GM12878 (cell line): ENCODE measurements at regions not wholly inside any gene's neighbourhood (a gene's known extent, or its start where the extent isn't known, plus 50 kb on each side); places are given as distances from the start of the nearest gene placed in this dataset.

Experiments used
- ATAC-seq: fragments of 200-7000 bp; cut with Tn5 transposase; 3 replicates; pipeline ENCODE4 v1.9.1; 2020; ENCODE audit warnings: mild to moderate bottlenecking, moderate library complexity
- BruUV-seq: library from RNA; stranded (reverse); fragments of 400-500 nt; replicated peaks from 2 replicates; lab custom pipeline; 2021; lab: Mats Ljungman, UMichigan
- CTCF ChIA-PET: fragments of 300-600 bp; sonication (Branson Sonifier 250); formaldehyde crosslinking; extraction: SDS; loops from one replicate; lab custom pipeline; 2021; ENCODE audit warnings: inconsistent platforms; lab: Yijun Ruan, JAX
- POLR2A ChIA-PET: fragments of 350-600 bp; formaldehyde crosslinking; extraction: SDS; loops from one replicate; lab custom pipeline; 2021; ENCODE audit warnings: inconsistent platforms; lab: Charles Lee
- RAD21 ChIA-PET: fragments of 300-600 bp; sonication (Branson Sonifier 250); formaldehyde crosslinking; loops from one replicate; lab custom pipeline; 2023; ENCODE audit warnings: antibody characterized with exemption; ENCODE audit not compliant: unreplicated experiment; lab: Charles Lee
- SMC1A ChIA-PET: fragments of 300-600 bp; sonication (Branson Sonifier 250); formaldehyde crosslinking; loops from one replicate; lab custom pipeline; 2023; ENCODE audit not compliant: unreplicated experiment, uncharacterized antibody; lab: Charles Lee
- DNase-seq: peaks from one replicate; pipeline ENCODE4 v3.0.0-alpha.2; 2011; ENCODE audit warnings: low read depth, low spot score
- FAIRE-seq: peaks from 3 replicates; lab custom pipeline; 2011; peaks lifted over from hg19 to GRCh38; lab: Jason Lieb, UNC
- H2AFZ ChIP-seq: 2 replicates; pipeline ENCODE4 v1.6.0; 2011; ENCODE audit warnings: low read depth, low read length, control low read depth; ENCODE audit not compliant: control insufficient read depth
- H3K27ac ChIP-seq: 2 replicates; pipeline ENCODE4 v1.5.1; 2011; ENCODE audit warnings: control low read depth; ENCODE audit not compliant: control insufficient read depth, insufficient read depth
- H3K27me3 ChIP-seq, 2 experiments: replicated peaks in 1 of 2; 2 replicates each; pipeline versions ENCODE4 v1.6.0 to v1.6.1; 2011; ENCODE audit warnings: low read length in 1 of 2; ENCODE audit not compliant: control insufficient read depth in 2 of 2, insufficient read depth in 2 of 2
- H3K36me3 ChIP-seq, 2 experiments: 2 replicates each; pipeline ENCODE4 v1.5.1; 2011; ENCODE audit warnings: low read length in 1 of 2; ENCODE audit not compliant: control insufficient read depth in 2 of 2, insufficient read depth in 2 of 2
- H3K4me1 ChIP-seq: 2 replicates; pipeline ENCODE4 v1.6.1; 2011; ENCODE audit warnings: mild to moderate bottlenecking, low read length, moderate library complexity, mixed read lengths; ENCODE audit not compliant: control insufficient read depth, insufficient read depth
- H3K4me2 ChIP-seq: 2 replicates; pipeline ENCODE4 v1.6.0; 2011; ENCODE audit warnings: control low read depth; ENCODE audit not compliant: control insufficient read depth, insufficient read depth
- H3K4me3 ChIP-seq: fragments of 200-600 bp; sonication (generic); 2 replicates; pipeline ENCODE4 v1.5.1; 2016
- H3K79me2 ChIP-seq: 2 replicates; pipeline ENCODE4 v1.6.0; 2011; ENCODE audit warnings: low read length; ENCODE audit not compliant: control insufficient read depth, insufficient read depth
- H3K9ac ChIP-seq: 2 replicates; pipeline ENCODE4 v1.8.0; 2011; ENCODE audit warnings: low read length, control low read depth, mixed read lengths; ENCODE audit not compliant: control insufficient read depth, insufficient read depth
- H3K9me3 ChIP-seq: replicated peaks from 3 replicates; pipeline ENCODE4 v1.5.1; 2011; ENCODE audit warnings: mild to moderate bottlenecking, low read length; ENCODE audit not compliant: control insufficient read depth, insufficient read depth
- H4K20me1 ChIP-seq: 2 replicates; pipeline ENCODE4 v1.6.0; 2011; ENCODE audit not compliant: control insufficient read depth, insufficient read depth
- CREM ChIP-seq: IDR thresholded peaks from 2 replicates; pipeline ENCODE4 v1.6.1; 2014; ENCODE audit warnings: antibody characterized with exemption, low read depth
- ESRRA ChIP-seq: IDR thresholded peaks from 2 replicates; pipeline ENCODE4 v1.6.1; 2012; ENCODE audit warnings: mild to moderate bottlenecking, low read length, improper control_type of control experiment
- JUND ChIP-seq: IDR thresholded peaks from 2 replicates; pipeline ENCODE4 v1.6.1; 2012; ENCODE audit warnings: low read depth, mild to moderate bottlenecking, low read length, improper control_type of control experiment, moderate library complexity
- KAT2A ChIP-seq: conservative IDR thresholded peaks from 2 replicates; pipeline ENCODE4 v1.6.1; 2011; ENCODE audit warnings: low read depth, low read length; ENCODE audit not compliant: control insufficient read depth
- KDM1A ChIP-seq: fragments of 200-600 bp; sonication (generic); IDR thresholded peaks from 2 replicates; pipeline ENCODE4 v1.6.1; 2016; ENCODE audit warnings: borderline replicate concordance
- NR2C1 ChIP-seq: fragments of 450-650 bp; IDR thresholded peaks from 2 replicates; pipeline ENCODE4 v1.6.1; 2017; ENCODE audit warnings: antibody characterized with exemption, mild to moderate bottlenecking, moderate library complexity
- NRF1 ChIP-seq: conservative IDR thresholded peaks from 2 replicates; pipeline ENCODE4 v1.6.1; 2011; ENCODE audit warnings: mild to moderate bottlenecking, low read depth, low read length, improper control_type of control experiment
- RB1 ChIP-seq: fragments of 450-650 bp; formaldehyde crosslinking; IDR thresholded peaks from 2 replicates; pipeline ENCODE4 v1.6.1; 2017; ENCODE audit warnings: mild to moderate bottlenecking, borderline replicate concordance
- WRNIP1 ChIP-seq: IDR thresholded peaks from 2 replicates; pipeline ENCODE4 v1.6.1; 2011; ENCODE audit warnings: low read depth, low read length, improper control_type of control experiment, borderline replicate concordance
- WGBS: methylation state at CpG from one replicate; pipeline ENCODE4 v1.1.6; 2016; ENCODE audit warnings: low lambda C conversion rate; ENCODE audit not compliant: insufficient replicate concordance, insufficient coverage; ENCODE audit errors: missing lambda C conversion rate; 5-methylcytosine and 5-hydroxymethylcytosine counted together
- in situ Hi-C: fragments of 300-500 bp; cut with MboI; formaldehyde crosslinking; loops from 9 replicates; pipeline ENCODE4 v1.14.3; 2018; ENCODE audit warnings: mixed read lengths
- intact Hi-C: fragments of 100-400 bp; cut with micrococcal nuclease; formaldehyde crosslinking; loops from one replicate; pipeline ENCODE4 v1.14.2; 2022; ENCODE audit not compliant: unreplicated experiment
- TF ChIP-seq, protein P1 (sequence below), 3 experiments: IDR thresholded peaks in 2 of 3; conservative IDR thresholded peaks in 1 of 3; 2 replicates each; pipeline ENCODE4 v1.5.1; 2011; ENCODE audit warnings: low read depth in 3 of 3, low read length in 3 of 3, mild to moderate bottlenecking in 3 of 3, control low read depth in 2 of 3, moderate library complexity in 2 of 3, inconsistent platforms in 1 of 3, mixed read lengths in 1 of 3; ENCODE audit not compliant: control insufficient read depth in 2 of 3, insufficient read depth in 1 of 3; ENCODE audit errors: extremely low read depth in 1 of 3
- TF ChIP-seq, protein P2 (sequence below): fragments of 450-650 bp; IDR thresholded peaks from 2 replicates; pipeline ENCODE4 v1.6.1; 2018; ENCODE audit warnings: borderline replicate concordance, mild to moderate bottlenecking; ENCODE audit not compliant: partially characterized antibody
- TF ChIP-seq, protein P3 (sequence below): IDR thresholded peaks from 2 replicates; pipeline ENCODE4 v1.6.1; 2012; ENCODE audit warnings: low read depth, low read length, improper control_type of control experiment
- TF ChIP-seq, protein P4 (sequence below): fragments of 450-650 bp; formaldehyde crosslinking; IDR thresholded peaks from 2 replicates; pipeline ENCODE4 v1.4.0; 2022; ENCODE audit warnings: mild to moderate bottlenecking, moderate library complexity

DNA sequence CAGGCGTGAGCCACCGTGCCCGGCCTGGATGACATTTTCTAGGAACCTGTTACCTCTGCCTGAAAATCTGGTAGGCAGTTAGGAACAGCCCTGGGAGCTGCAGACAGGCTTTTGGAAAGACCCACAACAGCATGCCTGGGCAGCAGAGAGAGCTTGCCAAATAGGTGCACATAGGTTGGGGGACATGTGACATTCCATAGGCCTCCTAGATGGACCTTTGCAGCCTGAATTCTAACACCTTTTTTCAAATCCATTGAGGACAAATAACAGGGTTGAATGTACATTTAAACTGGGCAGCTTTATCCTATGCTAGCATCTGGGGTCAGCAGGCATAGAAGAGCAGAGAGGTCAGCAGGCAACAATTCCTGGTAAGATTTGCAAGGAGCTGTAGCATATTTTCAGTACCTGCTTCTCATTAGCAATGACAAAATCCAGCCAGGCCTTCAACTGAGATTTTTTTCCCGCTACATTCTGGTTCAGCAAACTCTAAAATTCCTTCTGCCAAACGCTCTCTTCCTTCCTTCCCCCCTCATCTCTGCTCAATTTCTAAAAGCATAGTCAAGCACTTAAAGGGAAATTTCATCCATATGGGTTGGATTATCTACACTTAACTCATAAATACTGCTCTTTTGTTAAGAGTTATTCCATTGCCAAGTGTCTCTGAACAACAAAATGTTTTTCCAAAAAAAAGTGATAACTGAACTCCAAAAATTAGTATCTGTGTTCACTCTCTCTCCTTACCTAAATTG, 75.2 kb downstream of the SOWAHC start:
- WGBS, result 25% methylated on average over 5 of the region's 5 CpGs

More for the DNA sequence above, 75.2 kb downstream of the SOWAHC start:
- TF ChIP-seq WRNIP1 (no peak), ESRRA (no peak), JUND (no peak), NRF1 (no peak), RB1 (no peak), NR2C1 (no peak), KAT2A (no peak), CREM (no peak), KDM1A (no peak)
- TF ChIP-seq, protein P1, sequence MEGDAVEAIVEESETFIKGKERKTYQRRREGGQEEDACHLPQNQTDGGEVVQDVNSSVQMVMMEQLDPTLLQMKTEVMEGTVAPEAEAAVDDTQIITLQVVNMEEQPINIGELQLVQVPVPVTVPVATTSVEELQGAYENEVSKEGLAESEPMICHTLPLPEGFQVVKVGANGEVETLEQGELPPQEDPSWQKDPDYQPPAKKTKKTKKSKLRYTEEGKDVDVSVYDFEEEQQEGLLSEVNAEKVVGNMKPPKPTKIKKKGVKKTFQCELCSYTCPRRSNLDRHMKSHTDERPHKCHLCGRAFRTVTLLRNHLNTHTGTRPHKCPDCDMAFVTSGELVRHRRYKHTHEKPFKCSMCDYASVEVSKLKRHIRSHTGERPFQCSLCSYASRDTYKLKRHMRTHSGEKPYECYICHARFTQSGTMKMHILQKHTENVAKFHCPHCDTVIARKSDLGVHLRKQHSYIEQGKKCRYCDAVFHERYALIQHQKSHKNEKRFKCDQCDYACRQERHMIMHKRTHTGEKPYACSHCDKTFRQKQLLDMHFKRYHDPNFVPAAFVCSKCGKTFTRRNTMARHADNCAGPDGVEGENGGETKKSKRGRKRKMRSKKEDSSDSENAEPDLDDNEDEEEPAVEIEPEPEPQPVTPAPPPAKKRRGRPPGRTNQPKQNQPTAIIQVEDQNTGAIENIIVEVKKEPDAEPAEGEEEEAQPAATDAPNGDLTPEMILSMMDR (IDR thresholded peaks at IDR 0.05 in 2 of 3, conservative IDR thresholded peaks at IDR 0.05 in 1 of 3; ENCODE audit: control insufficient read depth in 2 of 3, extremely low read depth in 1 of 3, insufficient read depth in 1 of 3, low read depth in 3 of 3, low read length in 3 of 3), result no peak
- TF ChIP-seq, protein P2, sequence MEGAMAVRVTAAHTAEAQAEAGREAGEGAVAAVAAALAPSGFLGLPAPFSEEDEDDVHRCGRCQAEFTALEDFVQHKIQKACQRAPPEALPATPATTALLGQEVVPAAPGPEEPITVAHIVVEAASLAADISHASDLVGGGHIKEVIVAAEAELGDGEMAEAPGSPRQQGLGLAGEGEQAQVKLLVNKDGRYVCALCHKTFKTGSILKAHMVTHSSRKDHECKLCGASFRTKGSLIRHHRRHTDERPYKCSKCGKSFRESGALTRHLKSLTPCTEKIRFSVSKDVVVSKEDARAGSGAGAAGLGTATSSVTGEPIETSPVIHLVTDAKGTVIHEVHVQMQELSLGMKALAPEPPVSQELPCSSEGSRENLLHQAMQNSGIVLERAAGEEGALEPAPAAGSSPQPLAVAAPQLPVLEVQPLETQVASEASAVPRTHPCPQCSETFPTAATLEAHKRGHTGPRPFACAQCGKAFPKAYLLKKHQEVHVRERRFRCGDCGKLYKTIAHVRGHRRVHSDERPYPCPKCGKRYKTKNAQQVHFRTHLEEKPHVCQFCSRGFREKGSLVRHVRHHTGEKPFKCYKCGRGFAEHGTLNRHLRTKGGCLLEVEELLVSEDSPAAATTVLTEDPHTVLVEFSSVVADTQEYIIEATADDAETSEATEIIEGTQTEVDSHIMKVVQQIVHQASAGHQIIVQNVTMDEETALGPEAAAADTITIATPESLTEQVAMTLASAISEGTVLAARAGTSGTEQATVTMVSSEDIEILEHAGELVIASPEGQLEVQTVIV, result no peak
- TF ChIP-seq, protein P3, sequence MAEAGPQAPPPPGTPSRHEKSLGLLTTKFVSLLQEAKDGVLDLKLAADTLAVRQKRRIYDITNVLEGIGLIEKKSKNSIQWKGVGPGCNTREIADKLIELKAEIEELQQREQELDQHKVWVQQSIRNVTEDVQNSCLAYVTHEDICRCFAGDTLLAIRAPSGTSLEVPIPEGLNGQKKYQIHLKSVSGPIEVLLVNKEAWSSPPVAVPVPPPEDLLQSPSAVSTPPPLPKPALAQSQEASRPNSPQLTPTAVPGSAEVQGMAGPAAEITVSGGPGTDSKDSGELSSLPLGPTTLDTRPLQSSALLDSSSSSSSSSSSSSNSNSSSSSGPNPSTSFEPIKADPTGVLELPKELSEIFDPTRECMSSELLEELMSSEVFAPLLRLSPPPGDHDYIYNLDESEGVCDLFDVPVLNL, result no peak
- TF ChIP-seq, protein P4, sequence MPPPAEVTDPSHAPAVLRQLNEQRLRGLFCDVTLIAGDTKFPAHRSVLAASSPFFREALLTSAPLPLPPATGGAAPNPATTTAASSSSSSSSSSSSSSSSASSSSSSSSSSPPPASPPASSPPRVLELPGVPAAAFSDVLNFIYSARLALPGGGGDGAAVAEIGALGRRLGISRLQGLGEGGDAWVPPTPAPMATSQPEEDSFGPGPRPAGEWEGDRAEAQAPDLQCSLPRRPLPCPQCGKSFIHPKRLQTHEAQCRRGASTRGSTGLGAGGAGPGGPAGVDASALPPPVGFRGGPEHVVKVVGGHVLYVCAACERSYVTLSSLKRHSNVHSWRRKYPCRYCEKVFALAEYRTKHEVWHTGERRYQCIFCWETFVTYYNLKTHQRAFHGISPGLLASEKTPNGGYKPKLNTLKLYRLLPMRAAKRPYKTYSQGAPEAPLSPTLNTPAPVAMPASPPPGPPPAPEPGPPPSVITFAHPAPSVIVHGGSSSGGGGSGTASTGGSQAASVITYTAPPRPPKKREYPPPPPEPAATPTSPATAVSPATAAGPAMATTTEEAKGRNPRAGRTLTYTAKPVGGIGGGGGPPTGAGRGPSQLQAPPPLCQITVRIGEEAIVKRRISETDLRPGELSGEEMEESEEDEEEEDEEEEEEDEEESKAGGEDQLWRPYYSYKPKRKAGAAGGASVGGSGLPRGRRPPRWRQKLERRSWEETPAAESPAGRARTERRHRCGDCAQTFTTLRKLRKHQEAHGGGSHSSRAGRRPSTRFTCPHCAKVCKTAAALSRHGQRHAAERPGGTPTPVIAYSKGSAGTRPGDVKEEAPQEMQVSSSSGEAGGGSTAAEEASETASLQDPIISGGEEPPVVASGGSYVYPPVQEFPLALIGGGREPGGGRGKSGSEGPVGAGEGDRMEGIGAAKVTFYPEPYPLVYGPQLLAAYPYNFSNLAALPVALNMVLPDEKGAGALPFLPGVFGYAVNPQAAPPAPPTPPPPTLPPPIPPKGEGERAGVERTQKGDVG, result no peak
- TF ChIP-seq, all 136 proteins: peak for 0
- Histone ChIP-seq H3K4me3 (no peak overlapping the region), H3K27ac (no peak overlapping the region), H3K4me2 (no peak overlapping the region), H4K20me1 (no peaks in the 10 kb centered on the region), H3K36me3 (no peaks in the 10 kb centered on the region), H3K9me3 (no peaks in the 10 kb centered on the region; the same call in 1 of the 3 replicates), H3K27me3 (no peaks in the 10 kb centered on the region), H3K79me2 (no peaks in the 10 kb centered on the region), H2AFZ (no peak overlapping the region), H3K9ac (no peak overlapping the region), H3K4me1 (no peaks in the 10 kb centered on the region)
- no peak for ATAC-seq
- intact Hi-C loops, result no loop called here
- in situ Hi-C loops, result no loop called here
- no peak for FAIRE-seq
- CTCF ChIA-PET, result interaction anchor here (1.1 kb wide), 1 partner anchor 143 kb away, joined by 4 read pairs; no protein-coding TSS in a partner anchor
- no TSS peak for BruUV-seq
- POLR2A ChIA-PET, result no interaction called here
- SMC1A ChIA-PET, result no interaction called here
- no peak for DNase-seq
- RAD21 ChIA-PET, result no interaction called here
